A549 (cell line): ENCODE measurements at regions not wholly inside any gene's neighbourhood (a gene's known extent, or its start where the extent isn't known, plus 50 kb on each side); places are given as distances from the start of the nearest gene placed in this dataset.

Experiments
- BHLHE40 ChIP-seq: IDR thresholded peaks from 2 replicates; pipeline ENCODE4 v1.6.1; 2012; ENCODE audit warnings: low read depth, low read length, inconsistent platforms
- CHD2 ChIP-seq: fragments of 150-350 bp; IDR thresholded peaks from 2 replicates; pipeline ENCODE4 v1.6.1; 2014; ENCODE audit warnings: low read length; ENCODE audit not compliant: partially characterized antibody
- ESRRA ChIP-seq: fragments of 150-350 bp; IDR thresholded peaks from 2 replicates; pipeline ENCODE4 v1.6.1; 2014; ENCODE audit warnings: mild to moderate bottlenecking, low read length, borderline replicate concordance
- FOXS1 ChIP-seq: fragments of 250-450 bp; sonication (Bioruptor Pico); IDR thresholded peaks from 2 replicates; pipeline ENCODE4 v1.5.0; 2020; ENCODE audit warnings: mild to moderate bottlenecking, moderate library complexity
- HOXA7 ChIP-seq: fragments of 250-450 bp; sonication (Bioruptor Pico); IDR thresholded peaks from 2 replicates; pipeline ENCODE4 v1.5.0; 2020; ENCODE audit warnings: mild to moderate bottlenecking, moderate library complexity
- MYC ChIP-seq: IDR thresholded peaks from 2 replicates; pipeline ENCODE4 v1.6.1; 2012; ENCODE audit warnings: mild to moderate bottlenecking, inconsistent platforms, low read length, improper control_type of control experiment, borderline replicate concordance
- PHF8 ChIP-seq: fragments of 200-600 bp; sonication (generic); IDR thresholded peaks from 2 replicates; pipeline ENCODE4 v1.6.1; 2016; ENCODE audit warnings: low read depth, mild to moderate bottlenecking, antibody characterized with exemption, moderate library complexity, borderline replicate concordance
- POLR2A ChIP-seq: IDR thresholded peaks from 2 replicates; pipeline ENCODE4 v1.6.1; 2012; ENCODE audit warnings: mild to moderate bottlenecking, low read length
- RAD21 ChIP-seq, 2 experiments: fragments of >200 bp in 1 of 2; sonication (Bioruptor Twin) in 1 of 2; formaldehyde crosslinking in 1 of 2; IDR thresholded peaks in 1 of 2; conservative IDR thresholded peaks in 1 of 2; 2 replicates in 1 of 2; 3 replicates in 1 of 2; pipeline ENCODE4 v1.6.1; 2012 to 2018; ENCODE audit warnings: inconsistent platforms in 1 of 2
- RCOR1 ChIP-seq: fragments of 150-350 bp; IDR thresholded peaks from 2 replicates; pipeline ENCODE4 v1.6.1; 2014; ENCODE audit warnings: antibody characterized with exemption, low read length, low read depth
- SMC3 ChIP-seq: fragments of >200 bp; sonication (Bioruptor Twin); formaldehyde crosslinking; IDR thresholded peaks from 3 replicates; pipeline ENCODE4 v1.6.1; 2018; ENCODE audit warnings: inconsistent platforms
- TP53 ChIP-seq: fragments of 250-450 bp; sonication (Bioruptor Pico); IDR thresholded peaks from 2 replicates; pipeline ENCODE4 v1.5.0; 2021; ENCODE audit warnings: mild to moderate bottlenecking, moderate library complexity
- TF ChIP-seq, protein P1 (sequence below): fragments of >200 bp; sonication (Bioruptor Twin); formaldehyde crosslinking; IDR thresholded peaks from 3 replicates; pipeline ENCODE4 v1.5.1; 2016

- TF ChIP-seq POLR2A (no peak), SMC3 (no peak), CHD2 (no peak), ESRRA (no peak), PHF8 (no peak), HOXA7 (CRISPR knock-in tag) (no peak), BHLHE40 (no peak), MYC (no peak), RCOR1 (no peak), RAD21 (conservative IDR thresholded peaks at IDR 0.05 in 1 of 2, IDR thresholded peaks at IDR 0.05 in 1 of 2) (no peak), FOXS1 (CRISPR knock-in tag) (no peak), TP53 (no peak)
- TF ChIP-seq, protein P1, sequence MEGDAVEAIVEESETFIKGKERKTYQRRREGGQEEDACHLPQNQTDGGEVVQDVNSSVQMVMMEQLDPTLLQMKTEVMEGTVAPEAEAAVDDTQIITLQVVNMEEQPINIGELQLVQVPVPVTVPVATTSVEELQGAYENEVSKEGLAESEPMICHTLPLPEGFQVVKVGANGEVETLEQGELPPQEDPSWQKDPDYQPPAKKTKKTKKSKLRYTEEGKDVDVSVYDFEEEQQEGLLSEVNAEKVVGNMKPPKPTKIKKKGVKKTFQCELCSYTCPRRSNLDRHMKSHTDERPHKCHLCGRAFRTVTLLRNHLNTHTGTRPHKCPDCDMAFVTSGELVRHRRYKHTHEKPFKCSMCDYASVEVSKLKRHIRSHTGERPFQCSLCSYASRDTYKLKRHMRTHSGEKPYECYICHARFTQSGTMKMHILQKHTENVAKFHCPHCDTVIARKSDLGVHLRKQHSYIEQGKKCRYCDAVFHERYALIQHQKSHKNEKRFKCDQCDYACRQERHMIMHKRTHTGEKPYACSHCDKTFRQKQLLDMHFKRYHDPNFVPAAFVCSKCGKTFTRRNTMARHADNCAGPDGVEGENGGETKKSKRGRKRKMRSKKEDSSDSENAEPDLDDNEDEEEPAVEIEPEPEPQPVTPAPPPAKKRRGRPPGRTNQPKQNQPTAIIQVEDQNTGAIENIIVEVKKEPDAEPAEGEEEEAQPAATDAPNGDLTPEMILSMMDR: no peak
These were observed 257.3 kb downstream of the EPHA4 start for GRCh38 chr2:221314786-221315185.
